ENCODE measurements at regions not wholly inside any gene's neighbourhood (a gene's known extent, or its start where the extent isn't known, plus 50 kb on each side); places are given as distances from the start of the nearest gene placed in this dataset.

DNA sequence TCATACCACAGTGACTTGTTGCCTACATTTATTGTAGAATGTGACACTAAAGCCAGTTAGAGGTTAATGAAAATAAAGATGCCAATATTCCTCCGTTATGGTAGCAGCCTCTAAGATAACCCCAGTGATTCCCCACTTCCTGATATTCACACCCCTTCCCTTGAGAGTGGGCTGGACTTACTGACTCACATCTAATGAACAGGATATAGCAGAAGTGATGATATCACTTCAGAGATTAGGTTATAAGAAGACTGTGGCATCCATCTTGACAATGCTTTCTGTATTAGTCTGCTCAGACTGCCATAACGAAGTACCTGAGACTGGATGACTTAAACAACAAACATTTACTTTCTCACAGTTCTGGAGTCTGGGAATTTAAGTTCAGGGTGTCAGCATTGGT lies 149.6 kb upstream of the MTNR1B start:
- no peak for TF ChIP-seq POLR2A (IDR thresholded peaks at IDR 0.05)
- TF ChIP-seq, protein P1, sequence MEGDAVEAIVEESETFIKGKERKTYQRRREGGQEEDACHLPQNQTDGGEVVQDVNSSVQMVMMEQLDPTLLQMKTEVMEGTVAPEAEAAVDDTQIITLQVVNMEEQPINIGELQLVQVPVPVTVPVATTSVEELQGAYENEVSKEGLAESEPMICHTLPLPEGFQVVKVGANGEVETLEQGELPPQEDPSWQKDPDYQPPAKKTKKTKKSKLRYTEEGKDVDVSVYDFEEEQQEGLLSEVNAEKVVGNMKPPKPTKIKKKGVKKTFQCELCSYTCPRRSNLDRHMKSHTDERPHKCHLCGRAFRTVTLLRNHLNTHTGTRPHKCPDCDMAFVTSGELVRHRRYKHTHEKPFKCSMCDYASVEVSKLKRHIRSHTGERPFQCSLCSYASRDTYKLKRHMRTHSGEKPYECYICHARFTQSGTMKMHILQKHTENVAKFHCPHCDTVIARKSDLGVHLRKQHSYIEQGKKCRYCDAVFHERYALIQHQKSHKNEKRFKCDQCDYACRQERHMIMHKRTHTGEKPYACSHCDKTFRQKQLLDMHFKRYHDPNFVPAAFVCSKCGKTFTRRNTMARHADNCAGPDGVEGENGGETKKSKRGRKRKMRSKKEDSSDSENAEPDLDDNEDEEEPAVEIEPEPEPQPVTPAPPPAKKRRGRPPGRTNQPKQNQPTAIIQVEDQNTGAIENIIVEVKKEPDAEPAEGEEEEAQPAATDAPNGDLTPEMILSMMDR (IDR thresholded peaks at IDR 0.05), result no peak
- no peaks in the 10 kb centered on the region for H3K4me1 ChIP-seq

DNA sequence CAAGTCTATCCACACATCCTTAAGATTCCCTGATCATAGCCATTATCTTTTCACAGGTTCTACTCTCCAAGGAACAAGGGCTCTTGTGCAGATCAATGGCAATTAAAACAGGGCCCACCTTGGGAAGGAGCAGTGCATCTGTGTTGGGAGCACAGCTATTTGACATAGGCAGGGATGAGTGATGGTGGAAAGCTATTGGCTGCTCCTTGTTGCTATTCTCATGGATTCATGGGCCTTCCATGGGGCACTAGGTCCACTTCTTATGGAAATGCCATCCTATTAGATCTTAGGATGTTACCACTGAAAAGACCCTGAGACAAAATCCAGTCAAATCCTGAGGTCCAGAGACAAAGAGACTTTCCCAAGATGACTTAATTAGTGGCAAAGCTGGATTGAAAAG lies 148.6 kb upstream of the MTNR1B start:
- no peak for DNase-seq
- Histone ChIP-seq H3K9me3 (no peaks in the 10 kb centered on the region), H3K36me3 (no peaks in the 10 kb centered on the region), H3K27me3 (no peaks in the 10 kb centered on the region), H3K4me3 (no peak overlapping the region), H3K4me1 (no peaks in the 10 kb centered on the region), H3K27ac (no peak overlapping the region)
- TF ChIP-seq POLR2A (IDR thresholded peaks at IDR 0.05), result no peak
- TF ChIP-seq, protein P1 (IDR thresholded peaks at IDR 0.05), result no peak

More for the DNA sequence above, 149.6 kb upstream of the MTNR1B start:
- no peaks in the 10 kb centered on the region for H3K27me3 ChIP-seq
- H3K4me3 ChIP-seq, result no peak overlapping the region
- no peaks in the 10 kb centered on the region for H3K9me3 ChIP-seq
- H3K27ac ChIP-seq, result no peak overlapping the region
- no peak for DNase-seq
- H3K36me3 ChIP-seq, result no peaks in the 10 kb centered on the region

DNA sequence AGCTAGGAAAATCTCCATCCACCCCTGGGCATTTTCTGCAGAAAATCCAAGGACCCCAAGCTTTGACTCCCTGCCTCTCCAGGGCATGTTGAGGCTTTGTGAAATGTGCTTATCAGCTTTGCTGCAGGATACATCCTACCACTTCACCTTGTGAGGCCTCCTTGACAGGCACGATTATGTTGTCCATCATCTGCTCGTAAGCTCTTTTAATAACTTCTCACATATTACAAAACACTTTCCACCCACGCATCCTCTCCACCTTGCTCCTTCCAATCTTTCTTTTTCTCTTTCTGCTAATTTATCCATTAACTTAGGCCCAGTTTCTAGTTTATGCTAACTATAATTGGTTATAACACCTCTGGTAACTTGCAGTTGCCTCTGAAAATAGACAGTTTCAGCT lies 147.0 kb upstream of the MTNR1B start:
- DNase-seq, result no peak
- no peak for TF ChIP-seq POLR2A (IDR thresholded peaks at IDR 0.05)
- TF ChIP-seq, protein P1 (IDR thresholded peaks at IDR 0.05), result no peak

DNA sequence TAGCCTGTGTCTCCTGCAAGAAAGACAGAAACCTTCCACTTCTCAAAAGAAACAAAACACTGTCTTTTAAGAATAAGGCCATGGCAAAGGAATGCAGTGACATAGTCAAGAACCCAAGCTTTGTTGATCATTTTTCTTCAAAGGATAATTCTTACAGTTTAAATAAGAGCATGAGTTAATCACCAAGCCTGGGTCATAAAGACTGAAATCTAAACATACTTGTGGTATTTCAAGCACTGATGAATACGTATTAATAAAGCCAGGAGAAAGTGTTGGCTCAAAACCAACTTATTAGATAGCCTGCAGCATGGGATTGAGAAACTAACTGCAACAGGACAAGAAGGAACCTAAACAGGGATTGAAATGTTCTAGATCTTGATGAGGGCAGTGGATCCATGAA lies 143.3 kb upstream of the MTNR1B start:
- Histone ChIP-seq H3K27me3 (no peaks in the 10 kb centered on the region), H3K27ac (no peak overlapping the region), H3K4me1 (no peaks in the 10 kb centered on the region), H3K4me3 (no peak overlapping the region), H3K36me3 (no peaks in the 10 kb centered on the region), H3K9me3 (no peaks in the 10 kb centered on the region)
- no peak for DNase-seq
- TF ChIP-seq, protein P1 (IDR thresholded peaks at IDR 0.05), result no peak
- no peak for TF ChIP-seq POLR2A (IDR thresholded peaks at IDR 0.05)

More for the DNA sequence above, 147.0 kb upstream of the MTNR1B start:
- no peaks in the 10 kb centered on the region for H3K27me3 ChIP-seq
- no peaks in the 10 kb centered on the region for H3K4me1 ChIP-seq
- H3K27ac ChIP-seq, result no peak overlapping the region
- no peak overlapping the region for H3K4me3 ChIP-seq
- no peaks in the 10 kb centered on the region for H3K9me3 ChIP-seq
- H3K36me3 ChIP-seq, result no peaks in the 10 kb centered on the region

DNA sequence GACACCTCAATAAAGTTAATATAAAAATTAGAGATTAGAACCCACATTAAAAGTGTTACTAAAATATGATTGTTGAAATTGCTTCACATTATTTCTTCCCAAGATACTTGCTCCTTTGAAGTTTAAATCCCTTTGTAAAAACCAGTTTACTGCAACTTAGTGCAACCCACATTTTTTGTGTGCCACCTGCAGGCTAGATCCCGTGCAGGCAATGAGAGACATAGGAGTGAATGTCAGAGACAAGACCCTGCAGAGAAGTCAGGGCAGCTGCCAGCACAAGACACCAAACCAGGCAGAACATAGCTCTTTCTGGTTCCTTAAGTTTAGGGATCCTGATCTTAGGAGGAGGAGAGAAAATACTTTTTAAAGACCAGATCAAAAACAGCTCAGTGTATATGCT lies 142.8 kb upstream of the MTNR1B start:
- DNase-seq, result no peak
- H3K27ac ChIP-seq, result no peak overlapping the region
- TF ChIP-seq POLR2A (IDR thresholded peaks at IDR 0.05), result no peak
- H3K4me1 ChIP-seq, result no peaks in the 10 kb centered on the region
- H3K36me3 ChIP-seq, result no peaks in the 10 kb centered on the region
- H3K27me3 ChIP-seq, result no peaks in the 10 kb centered on the region
- no peaks in the 10 kb centered on the region for H3K9me3 ChIP-seq
- no peak overlapping the region for H3K4me3 ChIP-seq

DNA sequence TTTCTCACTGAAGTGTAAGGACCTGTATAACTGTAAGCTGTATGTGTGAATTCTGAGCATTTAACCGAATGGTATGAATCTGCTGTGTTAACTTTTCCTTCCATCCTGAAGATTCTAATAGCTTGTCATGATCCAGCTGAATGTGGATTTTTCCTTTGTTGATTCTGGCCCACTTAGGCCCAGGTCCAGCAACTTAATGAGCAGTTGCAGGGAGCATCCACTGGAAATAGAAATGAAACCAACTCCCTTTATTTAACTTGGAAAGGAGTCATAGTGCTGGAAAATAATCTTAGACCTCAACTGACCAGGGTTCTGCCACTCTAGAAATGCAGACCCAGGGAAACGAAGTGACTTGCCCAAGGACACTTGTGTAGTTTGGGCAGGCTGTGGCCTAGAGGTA lies 142.3 kb upstream of the MTNR1B start:
- Histone ChIP-seq H3K4me3 (no peak overlapping the region), H3K36me3 (no peaks in the 10 kb centered on the region), H3K9me3 (no peaks in the 10 kb centered on the region), H3K4me1 (no peaks in the 10 kb centered on the region), H3K27ac (no peak overlapping the region), H3K27me3 (no peaks in the 10 kb centered on the region)
- DNase-seq, result no peak
- no peak for TF ChIP-seq POLR2A (IDR thresholded peaks at IDR 0.05)
- TF ChIP-seq, protein P1 (IDR thresholded peaks at IDR 0.05), result no peak

Data from Peyer's patch (tissue), 4 donors.